Thyroid gland (tissue), 4 donors: ENCODE measurements at regions not wholly inside any gene's neighbourhood (a gene's known extent, or its start where the extent isn't known, plus 50 kb on each side); places are given as distances from the start of the nearest gene placed in this dataset.

ENCODE experiments used
- DNase-seq, 2 donors: peaks; one replicate each; pipeline ENCODE4 v3.0.0-alpha.2; 2019
- H3K27ac ChIP-seq, 3 donors: fragments of 200-600 bp; sonication (generic); 1 replicate in 2 of 3; 2 replicates in 1 of 3; pipeline ENCODE4 v1.5.1; 2016 to 2019; ENCODE audit warnings: mild to moderate bottlenecking in 1 of 3, moderate library complexity in 1 of 3
- H3K27me3 ChIP-seq: fragments of 200-600 bp; sonication (generic); one replicate; pipeline ENCODE4 v1.5.1; 2019
- H3K36me3 ChIP-seq, 2 donors: fragments of 200-600 bp; sonication (generic); one replicate each; pipeline ENCODE4 v1.5.1; 2016 to 2019
- H3K4me1 ChIP-seq, 2 donors: fragments of 200-600 bp; sonication (generic); one replicate each; pipeline ENCODE4 v1.5.1; 2017 to 2019
- H3K4me3 ChIP-seq, 3 donors: fragments of 200-600 bp; sonication (generic); replicated peaks in 1 of 3; 1 replicate in 2 of 3; 2 replicates in 1 of 3; pipeline ENCODE4 v1.5.1; 2016; ENCODE audit warnings: mild to moderate bottlenecking in 1 of 3
- H3K9me3 ChIP-seq: fragments of 200-600 bp; sonication (generic); one replicate; pipeline ENCODE4 v1.5.1; 2017
- POLR2A ChIP-seq, 2 donors: fragments of 450-650 bp; IDR thresholded peaks; one replicate each; pipeline ENCODE4 v1.6.1; 2017; ENCODE audit warnings: antibody characterized with exemption in 2 of 2, mild to moderate bottlenecking in 2 of 2, moderate library complexity in 1 of 2
- WGBS, 2 donors: methylation state at CpG; one replicate each; pipeline ENCODE4 v1.1.5; 2017; 5-methylcytosine and 5-hydroxymethylcytosine counted together
- intact Hi-C: fragments of 100-400 bp; cut with DNase I; formaldehyde crosslinking; loops from one replicate; pipeline ENCODE4 v1.15.1; 2023
- TF ChIP-seq, protein P1 (sequence below), 6 experiments: fragments of 200-600 bp in 3 of 6; fragments of 450-650 bp in 3 of 6; sonication (generic) in 3 of 6; IDR thresholded peaks; one replicate each; pipeline ENCODE4 v1.5.1; 2016 to 2019; ENCODE audit warnings: antibody characterized with exemption in 6 of 6, mild to moderate bottlenecking in 2 of 6, inconsistent platforms in 1 of 6, moderate library complexity in 1 of 6

DNA sequence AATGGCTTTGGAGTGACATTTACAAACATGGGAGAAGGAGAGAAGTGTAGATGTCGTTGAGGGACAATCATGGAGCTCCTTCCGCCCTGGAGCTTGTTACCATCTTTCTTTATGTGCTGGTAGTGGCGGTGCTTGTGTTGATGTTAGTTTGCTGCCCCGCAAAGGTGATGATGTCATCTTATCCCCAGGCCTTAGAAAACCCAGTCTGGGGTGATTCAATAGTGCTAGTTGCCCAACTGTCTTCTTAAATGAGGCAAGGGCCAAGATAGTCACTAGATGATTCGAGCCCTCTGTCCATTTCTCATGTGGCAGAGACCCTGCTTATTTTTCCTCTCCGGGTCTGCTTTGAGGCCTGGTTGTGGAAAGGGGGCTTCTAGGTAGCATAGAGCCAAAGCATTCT, 277.4 kb downstream of the CCSER2 start:
- no peaks in the 10 kb centered on the region for H3K9me3 ChIP-seq
- H3K27ac ChIP-seq, result peak overlapping the region in 1 of 3 donors; percentile 31
- 85 to 92% methylated on average over 6 of the region's 6 CpGs for WGBS, 2 donors
- H3K27me3 ChIP-seq, result no peaks in the 10 kb centered on the region
- H3K4me3 ChIP-seq, result no peak overlapping the region
- DNase-seq, result no peak
- no peaks in the 10 kb centered on the region for H3K36me3 ChIP-seq
- peaks cover 11 to 18% of the 10 kb centered on the region in 2 donors for H3K4me1 ChIP-seq
- intact Hi-C loops, result no loop called here
- no peak for TF ChIP-seq POLR2A (IDR thresholded peaks at IDR 0.05)
- TF ChIP-seq, protein P1, sequence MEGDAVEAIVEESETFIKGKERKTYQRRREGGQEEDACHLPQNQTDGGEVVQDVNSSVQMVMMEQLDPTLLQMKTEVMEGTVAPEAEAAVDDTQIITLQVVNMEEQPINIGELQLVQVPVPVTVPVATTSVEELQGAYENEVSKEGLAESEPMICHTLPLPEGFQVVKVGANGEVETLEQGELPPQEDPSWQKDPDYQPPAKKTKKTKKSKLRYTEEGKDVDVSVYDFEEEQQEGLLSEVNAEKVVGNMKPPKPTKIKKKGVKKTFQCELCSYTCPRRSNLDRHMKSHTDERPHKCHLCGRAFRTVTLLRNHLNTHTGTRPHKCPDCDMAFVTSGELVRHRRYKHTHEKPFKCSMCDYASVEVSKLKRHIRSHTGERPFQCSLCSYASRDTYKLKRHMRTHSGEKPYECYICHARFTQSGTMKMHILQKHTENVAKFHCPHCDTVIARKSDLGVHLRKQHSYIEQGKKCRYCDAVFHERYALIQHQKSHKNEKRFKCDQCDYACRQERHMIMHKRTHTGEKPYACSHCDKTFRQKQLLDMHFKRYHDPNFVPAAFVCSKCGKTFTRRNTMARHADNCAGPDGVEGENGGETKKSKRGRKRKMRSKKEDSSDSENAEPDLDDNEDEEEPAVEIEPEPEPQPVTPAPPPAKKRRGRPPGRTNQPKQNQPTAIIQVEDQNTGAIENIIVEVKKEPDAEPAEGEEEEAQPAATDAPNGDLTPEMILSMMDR (IDR thresholded peaks at IDR 0.05), result no peak

DNA sequence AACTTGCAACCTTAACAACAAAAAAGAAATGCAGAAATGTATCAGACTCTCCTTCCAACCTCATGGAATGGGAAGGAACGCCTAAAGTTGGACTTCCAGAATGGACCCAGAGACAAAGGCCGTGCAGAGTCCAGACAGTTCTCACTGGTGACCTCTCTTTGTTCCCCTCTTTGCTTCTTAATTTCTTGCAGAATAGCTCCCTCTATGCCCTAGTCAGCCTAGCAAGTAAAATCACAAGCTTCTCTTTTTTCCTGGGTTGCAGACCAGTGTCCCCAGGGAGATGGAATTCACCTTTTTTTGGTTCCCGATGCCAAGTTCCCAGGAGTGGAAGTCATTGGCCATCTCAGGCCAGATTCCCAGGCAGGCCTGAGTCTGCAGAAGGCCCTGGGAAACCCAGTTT, 278.0 kb downstream of the CCSER2 start:
- Histone ChIP-seq H3K27me3 (no peaks in the 10 kb centered on the region), H3K9me3 (no peaks in the 10 kb centered on the region), H3K27ac (peak overlapping the region in 1 of 3 donors; percentile 31), H3K36me3 (no peaks in the 10 kb centered on the region), H3K4me1 (peaks cover 11 to 18% of the 10 kb centered on the region in 2 donors), H3K4me3 (no peak overlapping the region)
- no peak for DNase-seq
- TF ChIP-seq, protein P1 (IDR thresholded peaks at IDR 0.05), result peak in 3 of 6 experiments; percentile 11 to 25 (median 25)
- no peak for TF ChIP-seq POLR2A (IDR thresholded peaks at IDR 0.05)
- intact Hi-C loops, result no loop called here
- 35 to 36% methylated on average over 3 of the region's 3 CpGs for WGBS, 2 donors

DNA sequence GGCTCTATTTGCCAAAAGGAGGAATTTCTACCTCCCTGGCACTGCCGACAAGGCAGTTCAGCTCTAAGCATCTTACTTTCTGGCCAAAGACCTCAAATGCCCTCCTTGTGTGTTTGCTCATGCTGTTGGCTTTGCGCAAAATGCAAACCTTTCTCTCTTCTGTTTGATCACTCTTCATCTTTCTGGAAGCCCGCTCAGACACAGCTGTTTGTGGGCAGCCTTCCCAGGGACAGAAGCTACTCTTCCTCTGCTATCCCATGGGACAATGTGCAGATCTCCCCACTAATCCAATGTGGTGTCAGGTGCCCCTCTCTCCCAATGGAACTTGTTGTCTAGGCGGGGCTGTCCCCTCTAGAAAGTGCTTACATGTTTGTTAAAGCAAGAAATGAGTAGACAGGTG, 278.7 kb downstream of the CCSER2 start:
- Histone ChIP-seq H3K9me3 (no peaks in the 10 kb centered on the region), H3K4me3 (no peak overlapping the region), H3K4me1 (peaks cover 11 to 18% of the 10 kb centered on the region in 2 donors), H3K27ac (peak overlapping the region in 2 of 3 donors; percentile 29 to 31), H3K36me3 (no peaks in the 10 kb centered on the region), H3K27me3 (no peaks in the 10 kb centered on the region)
- TF ChIP-seq, protein P1 (IDR thresholded peaks at IDR 0.05), result no peak
- TF ChIP-seq POLR2A (IDR thresholded peaks at IDR 0.05), result no peak
- no peak for DNase-seq
- 40 to 47% methylated on average over 4 of the region's 4 CpGs for WGBS, 2 donors
- intact Hi-C loops, result no loop called here

DNA sequence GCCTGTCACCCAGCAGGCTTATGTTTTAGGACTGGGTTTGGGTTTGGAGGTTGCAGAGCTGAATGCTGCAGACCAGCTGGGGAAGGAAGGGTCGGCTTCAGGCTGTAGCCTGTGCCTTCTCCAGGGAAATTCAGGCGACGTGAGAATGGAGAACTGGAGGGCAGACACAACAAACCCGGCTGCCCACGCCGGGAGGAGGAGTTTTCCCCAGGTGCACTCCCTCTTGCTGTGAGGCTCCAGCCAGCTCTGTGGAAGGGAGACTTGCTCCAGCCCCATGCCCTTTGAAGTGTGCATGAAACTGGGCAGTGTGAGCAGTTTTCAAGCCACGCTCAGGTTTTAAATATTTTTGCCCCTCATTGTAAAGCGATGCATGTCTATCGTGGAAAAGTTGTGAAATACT, 279.1 kb downstream of the CCSER2 start:
- WGBS, 2 donors, result 7 to 25% methylated on average over 9 of the region's 9 CpGs

DNA sequence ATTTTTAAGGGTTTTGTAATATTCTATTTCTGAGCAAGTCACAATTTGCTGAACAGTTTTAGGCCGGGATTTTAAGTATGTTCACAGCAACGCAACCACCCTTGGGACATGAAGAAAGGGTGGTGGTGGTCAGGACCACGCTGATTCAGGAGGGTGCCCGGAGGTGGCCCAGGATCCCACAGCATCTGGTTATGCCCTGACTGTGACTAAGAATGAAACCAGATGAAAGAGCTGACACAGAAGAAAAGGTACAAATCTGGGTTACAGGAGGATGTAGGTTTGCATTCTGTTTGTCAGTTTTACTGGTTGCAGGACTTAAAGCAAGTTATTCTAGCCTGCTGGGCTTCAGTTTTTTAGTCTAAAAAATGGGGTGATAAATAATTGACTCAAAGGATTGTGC, 279.7 kb downstream of the CCSER2 start:
- no peak overlapping the region for H3K4me3 ChIP-seq
- H3K36me3 ChIP-seq, result no peaks in the 10 kb centered on the region
- H3K9me3 ChIP-seq, result no peaks in the 10 kb centered on the region
- H3K4me1 ChIP-seq, result peaks cover 11 to 18% of the 10 kb centered on the region in 2 donors
- TF ChIP-seq POLR2A (IDR thresholded peaks at IDR 0.05), result no peak
- TF ChIP-seq, protein P1 (IDR thresholded peaks at IDR 0.05), result no peak
- no peaks in the 10 kb centered on the region for H3K27me3 ChIP-seq
- 77 to 85% methylated on average over 4 of the region's 4 CpGs for WGBS, 2 donors
- DNase-seq, result no peak
- intact Hi-C loops, result no loop called here
- peak overlapping the region in 1 of 3 donors; percentile 31 for H3K27ac ChIP-seq

More for the DNA sequence above, 279.1 kb downstream of the CCSER2 start:
- Histone ChIP-seq H3K9me3 (no peaks in the 10 kb centered on the region), H3K4me1 (peaks cover 11 to 18% of the 10 kb centered on the region in 2 donors), H3K36me3 (no peaks in the 10 kb centered on the region), H3K27me3 (no peaks in the 10 kb centered on the region), H3K27ac (peak overlapping the region in 2 of 3 donors; percentile 29 to 31), H3K4me3 (no peak overlapping the region)
- intact Hi-C loops, result no loop called here
- TF ChIP-seq POLR2A (IDR thresholded peaks at IDR 0.05), result no peak
- TF ChIP-seq, protein P1 (IDR thresholded peaks at IDR 0.05), result no peak
- DNase-seq, result peak; percentile 80 to 83
